DOHH2 (cell line): ENCODE measurements at regions not wholly inside any gene's neighbourhood (a gene's known extent, or its start where the extent isn't known, plus 50 kb on each side); places are given as distances from the start of the nearest gene placed in this dataset.

Experiments
- H3F3A ChIP-seq: fragments of 200-600 bp; sonication (generic), shearing (Covaris generic); 2 replicates; pipeline ENCODE4 v1.6.0; 2016; ENCODE audit warnings: antibody characterized with exemption, mild to moderate bottlenecking; ENCODE audit not compliant: control insufficient read depth, insufficient read depth
- H3K27ac ChIP-seq: fragments of 200-600 bp; sonication (generic); 2 replicates; pipeline ENCODE4 v1.5.1; 2014; ENCODE audit warnings: low read depth, mild to moderate bottlenecking, low read length, moderate library complexity
- H3K27me3 ChIP-seq: fragments of 200-600 bp; sonication (generic); 2 replicates; pipeline ENCODE4 v1.6.1; 2014; ENCODE audit warnings: mild to moderate bottlenecking, low read length, mixed read lengths; ENCODE audit not compliant: control insufficient read depth
- H3K36me3 ChIP-seq: fragments of 200-600 bp; sonication (generic); 2 replicates; pipeline ENCODE4 v1.6.1; 2014; ENCODE audit warnings: mild to moderate bottlenecking, low read length, moderate library complexity, mixed read lengths; ENCODE audit not compliant: control insufficient read depth
- H3K4me1 ChIP-seq: fragments of 200-600 bp; sonication (generic); 2 replicates; pipeline ENCODE4 v1.6.1; 2014; ENCODE audit warnings: mild to moderate bottlenecking, low read length, mixed read lengths; ENCODE audit not compliant: control insufficient read depth
- H3K4me2 ChIP-seq: fragments of 200-600 bp; sonication (generic); 2 replicates; pipeline ENCODE4 v1.6.0; 2014; ENCODE audit warnings: mild to moderate bottlenecking, low read length, moderate library complexity
- H3K4me3 ChIP-seq: fragments of 200-600 bp; sonication (generic); 2 replicates; pipeline ENCODE4 v1.5.1; 2014; ENCODE audit warnings: mild to moderate bottlenecking, low read length, mixed read lengths
- H3K79me2 ChIP-seq: fragments of 200-600 bp; sonication (generic); 2 replicates; pipeline ENCODE4 v1.6.1; 2014; ENCODE audit warnings: mild to moderate bottlenecking, low read length, mixed read lengths; ENCODE audit not compliant: control insufficient read depth
- H3K9me2 ChIP-seq: fragments of 200-600 bp; sonication (generic); replicated peaks from 2 replicates; pipeline ENCODE4 v1.6.1; 2014; ENCODE audit warnings: mild to moderate bottlenecking, low read length, mixed read lengths; ENCODE audit not compliant: control insufficient read depth
- H3K9me3 ChIP-seq: fragments of 200-600 bp; sonication (generic); 2 replicates; pipeline ENCODE4 v1.6.1; 2014; ENCODE audit warnings: antibody characterized with exemption, low read length, mixed read lengths; ENCODE audit not compliant: control insufficient read depth, insufficient read depth
- H4K20me1 ChIP-seq: fragments of 200-600 bp; sonication (generic); 2 replicates; pipeline ENCODE4 v1.6.0; 2014; ENCODE audit warnings: low read depth, mild to moderate bottlenecking, antibody characterized with exemption, low read length, moderate library complexity; ENCODE audit not compliant: control insufficient read depth, insufficient read depth
- EZH2phosphoT487 ChIP-seq: fragments of 200-600 bp; sonication (generic); IDR thresholded peaks from 2 replicates; pipeline ENCODE4 v1.6.1; 2017; ENCODE audit warnings: borderline replicate concordance, mild to moderate bottlenecking, antibody characterized with exemption, low read length, moderate library complexity, mixed read lengths
- TF ChIP-seq, protein P1 (sequence below): fragments of 200-600 bp; sonication (generic); IDR thresholded peaks from one replicate; pipeline ENCODE4 v1.5.1; 2014; ENCODE audit warnings: antibody characterized with exemption, mild to moderate bottlenecking, low read depth, low read length; ENCODE audit not compliant: poor library complexity, severe bottlenecking

DNA sequence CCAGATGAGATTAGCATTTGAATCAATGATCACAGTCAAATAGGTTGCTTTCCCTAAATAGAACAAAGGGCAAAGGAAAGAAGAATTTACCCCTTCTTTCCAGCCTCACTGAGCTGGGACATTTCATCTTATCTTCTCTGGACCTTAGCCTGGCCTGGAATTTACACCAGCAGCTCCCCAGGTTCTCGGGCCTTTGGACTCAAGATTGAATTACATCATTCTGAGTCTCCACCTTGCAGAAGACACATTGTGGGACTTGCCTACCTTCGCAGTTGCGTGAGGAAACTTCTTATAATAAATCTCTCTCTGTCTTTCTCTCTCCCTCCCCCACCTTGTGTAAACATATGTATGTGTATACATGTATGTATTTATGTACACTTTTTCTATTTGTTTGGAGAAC lies 732.4 kb downstream of the IPMK start:
- no peaks in the 10 kb centered on the region for H3F3A ChIP-seq
- no peaks in the 10 kb centered on the region for H3K9me2 ChIP-seq
- no peak overlapping the region for H3K4me2 ChIP-seq
- H3K4me3 ChIP-seq: no peak overlapping the region
- no peaks in the 10 kb centered on the region for H3K36me3 ChIP-seq
- H4K20me1 ChIP-seq: no peaks in the 10 kb centered on the region
- H3K27me3 ChIP-seq: no peaks in the 10 kb centered on the region
- no peaks in the 10 kb centered on the region for H3K9me3 ChIP-seq
- H3K79me2 ChIP-seq: no peaks in the 10 kb centered on the region
- no peaks in the 10 kb centered on the region for H3K4me1 ChIP-seq
- no peak overlapping the region for H3K27ac ChIP-seq
- TF ChIP-seq EZH2phosphoT487: no peak
- TF ChIP-seq, protein P1, sequence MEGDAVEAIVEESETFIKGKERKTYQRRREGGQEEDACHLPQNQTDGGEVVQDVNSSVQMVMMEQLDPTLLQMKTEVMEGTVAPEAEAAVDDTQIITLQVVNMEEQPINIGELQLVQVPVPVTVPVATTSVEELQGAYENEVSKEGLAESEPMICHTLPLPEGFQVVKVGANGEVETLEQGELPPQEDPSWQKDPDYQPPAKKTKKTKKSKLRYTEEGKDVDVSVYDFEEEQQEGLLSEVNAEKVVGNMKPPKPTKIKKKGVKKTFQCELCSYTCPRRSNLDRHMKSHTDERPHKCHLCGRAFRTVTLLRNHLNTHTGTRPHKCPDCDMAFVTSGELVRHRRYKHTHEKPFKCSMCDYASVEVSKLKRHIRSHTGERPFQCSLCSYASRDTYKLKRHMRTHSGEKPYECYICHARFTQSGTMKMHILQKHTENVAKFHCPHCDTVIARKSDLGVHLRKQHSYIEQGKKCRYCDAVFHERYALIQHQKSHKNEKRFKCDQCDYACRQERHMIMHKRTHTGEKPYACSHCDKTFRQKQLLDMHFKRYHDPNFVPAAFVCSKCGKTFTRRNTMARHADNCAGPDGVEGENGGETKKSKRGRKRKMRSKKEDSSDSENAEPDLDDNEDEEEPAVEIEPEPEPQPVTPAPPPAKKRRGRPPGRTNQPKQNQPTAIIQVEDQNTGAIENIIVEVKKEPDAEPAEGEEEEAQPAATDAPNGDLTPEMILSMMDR: no peak

DNA sequence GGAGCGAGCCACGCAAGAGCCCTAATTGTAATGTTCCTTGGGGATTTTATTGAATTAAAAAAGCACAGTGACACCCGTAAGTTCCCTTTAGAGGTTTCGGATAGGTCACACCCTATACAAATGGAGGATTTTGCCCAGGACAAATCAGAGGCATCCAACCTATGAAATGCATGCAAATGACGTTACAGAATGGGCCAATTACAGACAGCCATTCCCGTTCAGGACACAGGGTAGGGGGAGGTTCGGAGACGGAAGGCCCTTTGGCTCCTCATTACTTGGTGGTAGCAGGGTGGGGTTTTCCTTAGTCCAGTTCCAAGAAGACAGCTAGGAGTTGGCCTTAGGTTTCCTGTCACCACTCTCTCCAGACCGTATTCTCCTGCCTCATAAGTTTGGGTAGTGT lies 754.1 kb downstream of the IPMK start:
- H3F3A ChIP-seq: no peaks in the 10 kb centered on the region
- no peaks in the 10 kb centered on the region for H3K36me3 ChIP-seq
- H4K20me1 ChIP-seq: no peaks in the 10 kb centered on the region
- H3K4me3 ChIP-seq: no peak overlapping the region
- no peaks in the 10 kb centered on the region for H3K27me3 ChIP-seq
- H3K79me2 ChIP-seq: no peaks in the 10 kb centered on the region
- TF ChIP-seq, protein P1: no peak
- TF ChIP-seq EZH2phosphoT487: no peak
- no peaks in the 10 kb centered on the region for H3K9me3 ChIP-seq
- H3K9me2 ChIP-seq: no peaks in the 10 kb centered on the region
- no peak overlapping the region for H3K27ac ChIP-seq
- no peaks in the 10 kb centered on the region for H3K4me1 ChIP-seq
- H3K4me2 ChIP-seq: no peak overlapping the region

DNA sequence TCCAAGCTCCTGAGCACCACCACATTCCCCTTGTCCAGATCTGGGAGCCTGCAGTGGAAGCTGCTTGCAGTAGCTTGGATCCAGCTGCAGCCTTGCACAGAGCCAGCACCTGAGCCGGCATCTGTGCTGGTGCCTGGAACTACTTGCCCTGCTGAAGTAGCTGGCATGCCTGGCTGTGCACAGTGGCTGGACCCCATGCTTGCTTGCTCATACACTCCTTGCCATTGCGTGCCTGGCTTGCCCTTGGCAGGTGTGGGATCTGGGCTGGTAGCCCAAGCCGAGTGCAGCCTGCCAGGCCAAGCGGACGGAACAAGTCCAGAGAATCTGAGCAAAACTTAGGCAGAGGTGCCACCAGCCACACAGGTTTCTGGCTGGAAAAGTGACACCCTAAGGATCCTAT lies 759.9 kb downstream of the IPMK start:
- H3K27me3 ChIP-seq: no peaks in the 10 kb centered on the region

More for the DNA sequence above, 759.9 kb downstream of the IPMK start:
- Histone ChIP-seq H3F3A (no peaks in the 10 kb centered on the region), H3K27ac (no peak overlapping the region), H3K36me3 (no peaks in the 10 kb centered on the region), H3K9me3 (no peaks in the 10 kb centered on the region), H3K4me1 (no peaks in the 10 kb centered on the region), H3K79me2 (no peaks in the 10 kb centered on the region), H3K9me2 (no peaks in the 10 kb centered on the region), H3K4me3 (no peak overlapping the region), H3K4me2 (no peak overlapping the region), H4K20me1 (no peaks in the 10 kb centered on the region)
- TF ChIP-seq EZH2phosphoT487: no peak
- TF ChIP-seq, protein P1: no peak
